ENCODE measurements at regions not wholly inside any gene's neighbourhood (a gene's known extent, or its start where the extent isn't known, plus 50 kb on each side); places are given as distances from the start of the nearest gene placed in this dataset.

GRCh38 chr1:143643148-143643885 lies 328.5 kb downstream of the FAM72C start:
- peaks cover 2% of the 10 kb centered on the region for H3K27me3 Mint-ChIP-seq (ENCODE audit: insufficient read depth)
- H3K36me3 Mint-ChIP-seq (ENCODE audit: low read depth), result peaks cover 7% of the 10 kb centered on the region
- no peak for TF ChIP-seq CTCF (conservative IDR thresholded peaks at IDR 0.05)
- H3K4me3 Mint-ChIP-seq, result no peak overlapping the region
- no peaks in the 10 kb centered on the region for H3K36me3 ChIP-seq (ENCODE audit: control insufficient read depth, insufficient read depth, low read length)
- DNase-seq, result no peak
- H3K27ac Mint-ChIP-seq, result no peak overlapping the region
- no peak overlapping the region for H3K9ac ChIP-seq (ENCODE audit: extremely low read depth, low read length, poor library complexity, severe bottlenecking)
- peaks cover 9% of the 10 kb centered on the region for H3K9me3 ChIP-seq (ENCODE audit: control insufficient read depth, low read length)
- WGBS, 2 experiments (ENCODE audit: insufficient coverage in 1 of 2, insufficient read length in 1 of 2), result 45 to 64% methylated on average over 14 to 56 of the region's 56 CpGs
- peaks cover 26% of the 10 kb centered on the region for H3K27me3 ChIP-seq (ENCODE audit: control insufficient read depth, insufficient read depth, low read length, poor library complexity, severe bottlenecking)
- no peak overlapping the region for H3K27ac ChIP-seq (ENCODE audit: low read depth, low read length)
- no peaks in the 10 kb centered on the region for H3K4me1 ChIP-seq (ENCODE audit: control insufficient read depth, insufficient read depth, low read length)
- no peaks in the 10 kb centered on the region for H3K4me1 Mint-ChIP-seq
- no peak overlapping the region for H3K4me3 ChIP-seq (ENCODE audit: low read length)
- peaks cover 82% of the 10 kb centered on the region for H3K9me3 Mint-ChIP-seq

GRCh38 chr1:143625886-143626285 lies 345.9 kb downstream of the FAM72C start:
- TF ChIP-seq CTCF (conservative IDR thresholded peaks at IDR 0.05), result no peak
- DNase-seq, result no peak
- no peak overlapping the region for H3K27ac ChIP-seq (ENCODE audit: low read depth, low read length)
- H3K9me3 ChIP-seq (ENCODE audit: control insufficient read depth, low read length), result peaks cover 11% of the 10 kb centered on the region
- no peaks in the 10 kb centered on the region for H3K27me3 ChIP-seq (ENCODE audit: control insufficient read depth, insufficient read depth, low read length, poor library complexity, severe bottlenecking)
- Mint-ChIP-seq H3K9me3 (peaks cover 84% of the 10 kb centered on the region), H3K27ac (no peak overlapping the region), H3K4me3 (no peak overlapping the region), H3K4me1 (no peaks in the 10 kb centered on the region), H3K27me3 (ENCODE audit: insufficient read depth) (no peaks in the 10 kb centered on the region), H3K36me3 (ENCODE audit: low read depth) (no peaks in the 10 kb centered on the region)
- H3K36me3 ChIP-seq (ENCODE audit: control insufficient read depth, insufficient read depth, low read length), result no peaks in the 10 kb centered on the region
- no peak overlapping the region for H3K9ac ChIP-seq (ENCODE audit: extremely low read depth, low read length, poor library complexity, severe bottlenecking)
- no peaks in the 10 kb centered on the region for H3K4me1 ChIP-seq (ENCODE audit: control insufficient read depth, insufficient read depth, low read length)
- H3K4me3 ChIP-seq (ENCODE audit: low read length), result no peak overlapping the region
- 59 to 67% methylated on average over 1 to 2 of the region's 2 CpGs for WGBS, 2 experiments (ENCODE audit: insufficient coverage in 1 of 2, insufficient read length in 1 of 2)

- H3K9ac ChIP-seq (ENCODE audit: extremely low read depth, low read length, poor library complexity, severe bottlenecking), result no peak overlapping the region
- no peak overlapping the region for H3K4me3 ChIP-seq (ENCODE audit: low read length)
- H3K4me1 Mint-ChIP-seq, result no peaks in the 10 kb centered on the region
- TF ChIP-seq CTCF (conservative IDR thresholded peaks at IDR 0.05), result no peak
- peaks cover 75% of the 10 kb centered on the region for H3K9me3 Mint-ChIP-seq
- H3K36me3 Mint-ChIP-seq (ENCODE audit: low read depth), result peaks cover 2% of the 10 kb centered on the region
- H3K4me1 ChIP-seq (ENCODE audit: control insufficient read depth, insufficient read depth, low read length), result no peaks in the 10 kb centered on the region
- DNase-seq, result no peak
- H3K27me3 Mint-ChIP-seq (ENCODE audit: insufficient read depth), result no peaks in the 10 kb centered on the region
- no peak overlapping the region for H3K27ac ChIP-seq (ENCODE audit: low read depth, low read length)
- no peaks in the 10 kb centered on the region for H3K36me3 ChIP-seq (ENCODE audit: control insufficient read depth, insufficient read depth, low read length)
- H3K9me3 ChIP-seq (ENCODE audit: control insufficient read depth, low read length), result peaks cover 21% of the 10 kb centered on the region
- H3K27ac Mint-ChIP-seq, result no peak overlapping the region
- 80 to 83% methylated on average over 2 to 11 of the region's 12 CpGs for whole genome bisulfite sequencing, 2 experiments (ENCODE audit: insufficient coverage in 1 of 2, insufficient read length in 1 of 2)
- no peaks in the 10 kb centered on the region for H3K27me3 ChIP-seq (ENCODE audit: control insufficient read depth, insufficient read depth, low read length, poor library complexity, severe bottlenecking)
- H3K4me3 Mint-ChIP-seq, result no peak overlapping the region
Observed at GRCh38 chr1:143619851-143620250, 351.9 kb downstream of the FAM72C start.
